HCT116 (cell line): ENCODE measurements at regions not wholly inside any gene's neighbourhood (a gene's known extent, or its start where the extent isn't known, plus 50 kb on each side); places are given as distances from the start of the nearest gene placed in this dataset.

ENCODE experiments used
- ATAC-seq: fragments of 200-7000 bp; cut with Tn5 transposase; 2 replicates; pipeline ENCODE4 v1.9.1; 2020; ENCODE audit warnings: mild to moderate bottlenecking, moderate library complexity
- BruUV-seq: library from RNA; stranded (reverse); fragments of 400-500 nt; replicated peaks from 2 replicates; lab custom pipeline; 2021; lab: Mats Ljungman, UMichigan
- CTCF ChIA-PET: fragments of 300-600 bp; sonication (Branson Sonifier 250); formaldehyde crosslinking; loops from one replicate; lab custom pipeline; 2021; ENCODE audit warnings: antibody characterized with exemption; lab: Charles Lee
- POLR2A ChIA-PET: fragments of 300-600, 350-600 bp; sonication (Branson Sonifier 250); formaldehyde crosslinking; loops from one replicate; lab custom pipeline; 2021; ENCODE audit warnings: antibody characterized with exemption; lab: Charles Lee
- RAD21 ChIA-PET, 2 experiments: fragments of 300-600 bp; sonication (Branson Sonifier 250); formaldehyde crosslinking; loops; one replicate each; lab custom pipeline; 2023; ENCODE audit warnings: low total read pairs in 2 of 2; ENCODE audit not compliant: uncharacterized antibody in 2 of 2, unreplicated experiment in 2 of 2, low non-redundant PET in 1 of 2; lab: Charles Lee
- DNase-seq: peaks from one replicate; pipeline ENCODE4 v3.0.0-alpha.2; 2010; ENCODE audit warnings: low read depth, low spot score
- H2AFZ ChIP-seq: fragments of 200-600 bp; shearing (Covaris generic), sonication (generic); 2 replicates; pipeline ENCODE4 v1.6.1; 2017; ENCODE audit warnings: low read depth, mixed run types, mixed read lengths, antibody characterized with exemption, low read length; ENCODE audit not compliant: poor library complexity, severe bottlenecking
- H3K27ac ChIP-seq: 2 replicates; pipeline ENCODE4 v1.5.1; 2012; ENCODE audit warnings: low read depth, low read length
- H3K27me3 ChIP-seq: fragments of 200-600 bp; sonication (generic); 2 replicates; pipeline ENCODE4 v1.6.1; 2016; ENCODE audit warnings: mixed run types, low read length, mixed read lengths; ENCODE audit not compliant: insufficient read depth
- H3K36me3 ChIP-seq, 2 experiments: fragments of 200-500 bp in 1 of 2; fragments of 200-600 bp in 1 of 2; sonication (Bioruptor generic) in 1 of 2; sonication (generic) in 1 of 2; 2 replicates each; pipeline versions ENCODE4 v1.5.1 to v1.6.1; 2014 to 2016; ENCODE audit warnings: low read length in 2 of 2, inconsistent platforms in 1 of 2, mixed read lengths in 1 of 2, mixed run types in 1 of 2; ENCODE audit not compliant: insufficient read depth in 2 of 2, control insufficient read depth in 1 of 2
- H3K4me1 ChIP-seq, 2 experiments: fragments of 200-600 bp in 1 of 2; sonication (generic) in 1 of 2; 2 replicates each; pipeline versions ENCODE4 v1.5.1 to v1.6.1; 2012 to 2017; ENCODE audit warnings: low read length in 2 of 2, inconsistent platforms in 1 of 2, mild to moderate bottlenecking in 1 of 2, mixed read lengths in 1 of 2, mixed run types in 1 of 2, moderate library complexity in 1 of 2; ENCODE audit not compliant: insufficient read depth in 2 of 2, control insufficient read depth in 1 of 2
- H3K4me2 ChIP-seq: fragments of 200-600 bp; sonication (generic); 2 replicates; pipeline ENCODE4 v1.6.1; 2017; ENCODE audit warnings: mixed run types, low read length, mixed read lengths
- H3K4me3 ChIP-seq, 2 experiments: fragments of 200-600 bp in 1 of 2; sonication (generic) in 1 of 2; replicated peaks in 1 of 2; 2 replicates each; pipeline ENCODE4 v1.5.1; 2011 to 2016; ENCODE audit warnings: low read length in 2 of 2, control low read depth in 1 of 2, low read depth in 1 of 2, mild to moderate bottlenecking in 1 of 2, mixed read lengths in 1 of 2, mixed run types in 1 of 2
- H3K79me2 ChIP-seq: fragments of 200-600 bp; sonication (generic); 2 replicates; pipeline ENCODE4 v1.6.1; 2017; ENCODE audit warnings: mild to moderate bottlenecking, mixed run types, low read length, moderate library complexity, mixed read lengths; ENCODE audit not compliant: insufficient read depth
- H3K9ac ChIP-seq: fragments of 200-600 bp; sonication (generic); 2 replicates; pipeline ENCODE4 v1.6.1; 2016; ENCODE audit warnings: low read length, mixed read lengths
- H3K9me2 ChIP-seq: fragments of 200-600 bp; sonication (generic), shearing (Covaris generic); 2 replicates; pipeline ENCODE4 v1.6.1; 2017; ENCODE audit warnings: mixed run types, mild to moderate bottlenecking, moderate library complexity; ENCODE audit not compliant: insufficient read depth
- H3K9me3 ChIP-seq, 2 experiments: fragments of 200-500 bp in 1 of 2; fragments of 200-600 bp in 1 of 2; sonication (Bioruptor generic) in 1 of 2; sonication (generic) in 1 of 2; 2 replicates each; pipeline ENCODE4 v1.6.1; 2014 to 2017; ENCODE audit warnings: low read length in 2 of 2, mixed read lengths in 2 of 2, inconsistent platforms in 1 of 2, low read depth in 1 of 2, mild to moderate bottlenecking in 1 of 2, mixed run types in 1 of 2, moderate library complexity in 1 of 2; ENCODE audit not compliant: control insufficient read depth in 1 of 2, insufficient read depth in 1 of 2
- H4K20me1 ChIP-seq: fragments of 200-600 bp; sonication (generic), shearing (Covaris generic); 2 replicates; pipeline ENCODE4 v1.6.1; 2017; ENCODE audit warnings: mixed run types, mild to moderate bottlenecking, moderate library complexity; ENCODE audit not compliant: insufficient read depth
- CBX3 ChIP-seq: IDR thresholded peaks from 2 replicates; pipeline ENCODE4 v1.6.1; 2012; ENCODE audit warnings: low read depth
- CEBPB ChIP-seq: IDR thresholded peaks from 2 replicates; pipeline ENCODE4 v1.6.1; 2012; ENCODE audit warnings: low read depth
- CTCF ChIP-seq, 3 experiments: fragments of 200-600 bp in 1 of 3; sonication (generic) in 1 of 3; IDR thresholded peaks in 2 of 3; conservative IDR thresholded peaks in 1 of 3; 2 replicates each; pipeline ENCODE4 v1.5.1; 2012 to 2017; ENCODE audit warnings: low read depth in 2 of 3, low read length in 2 of 3, antibody characterized with exemption in 1 of 3, borderline replicate concordance in 1 of 3, control low read depth in 1 of 3, mild to moderate bottlenecking in 1 of 3, mixed read lengths in 1 of 3, mixed run types in 1 of 3, moderate library complexity in 1 of 3; ENCODE audit not compliant: insufficient read depth in 1 of 3
- EGR1 ChIP-seq: IDR thresholded peaks from 2 replicates; pipeline ENCODE4 v1.6.1; 2012; ENCODE audit warnings: low read depth
- ELF1 ChIP-seq: IDR thresholded peaks from 2 replicates; pipeline ENCODE4 v1.6.1; 2012; ENCODE audit warnings: low read depth, borderline replicate concordance
- EZH2 ChIP-seq: fragments of 200-600 bp; sonication (generic); IDR thresholded peaks from 2 replicates; pipeline ENCODE4 v1.6.1; 2017; ENCODE audit warnings: antibody characterized with exemption, mixed run types
- EZH2phosphoT487 ChIP-seq: fragments of 200-600 bp; IDR thresholded peaks from 2 replicates; pipeline ENCODE4 v1.6.1; 2018; ENCODE audit warnings: antibody characterized with exemption, borderline replicate concordance
- FOSL1 ChIP-seq: IDR thresholded peaks from 2 replicates; pipeline ENCODE4 v1.6.1; 2012; ENCODE audit warnings: low read depth
- JUND ChIP-seq: IDR thresholded peaks from 2 replicates; pipeline ENCODE4 v1.6.1; 2012
- POLR2A ChIP-seq: IDR thresholded peaks from 2 replicates; pipeline ENCODE4 v1.7.0; 2011; ENCODE audit warnings: borderline replicate concordance; ENCODE audit not compliant: insufficient read depth, insufficient read length; ENCODE audit errors: extremely low read depth
- RAD21 ChIP-seq: IDR thresholded peaks from 2 replicates; pipeline ENCODE4 v1.6.1; 2012; ENCODE audit warnings: low read depth, mild to moderate bottlenecking
- SIN3A ChIP-seq: IDR thresholded peaks from 2 replicates; pipeline ENCODE4 v1.6.1; 2012; ENCODE audit warnings: low read depth
- SP1 ChIP-seq: IDR thresholded peaks from 2 replicates; pipeline ENCODE4 v1.6.1; 2012; ENCODE audit warnings: low read depth
- SRF ChIP-seq: IDR thresholded peaks from 2 replicates; pipeline ENCODE4 v1.6.1; 2012; ENCODE audit warnings: low read depth
- ZFX ChIP-seq: fragments of 450-650 bp; IDR thresholded peaks from 2 replicates; pipeline ENCODE4 v1.6.1; 2017
- ZNF274 ChIP-seq: fragments of 200-500 bp; sonication (Bioruptor generic); IDR thresholded peaks from 2 replicates; pipeline ENCODE4 v1.6.1; 2014; ENCODE audit warnings: mild to moderate bottlenecking, low read depth, low read length, inconsistent platforms
- intact Hi-C: fragments of 100-400 bp; cut with micrococcal nuclease; formaldehyde crosslinking; loops from 2 replicates; pipeline ENCODE4 v1.10.0; 2022
- TF ChIP-seq, protein P1 (sequence below): IDR thresholded peaks from 2 replicates; pipeline ENCODE4 v1.6.1; 2012; ENCODE audit warnings: low read depth

DNA sequence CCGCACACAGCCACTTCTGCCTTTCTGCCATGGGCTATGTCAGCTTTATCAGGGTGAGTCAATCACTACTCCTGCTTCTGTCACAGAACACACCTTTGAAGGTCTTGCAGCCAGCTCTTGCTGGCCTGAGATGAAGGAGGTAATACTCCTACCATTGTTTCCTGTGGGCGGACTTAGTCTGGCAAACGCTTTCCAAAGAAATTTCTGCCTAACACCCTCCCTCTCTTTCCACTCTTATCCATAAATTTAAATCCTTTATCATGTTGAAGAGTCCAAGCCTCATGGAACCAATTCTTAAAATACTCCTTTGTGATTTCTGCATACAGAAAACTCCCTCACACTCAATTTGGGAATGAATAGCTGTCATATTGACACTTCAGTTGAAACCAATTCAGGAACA, 633.1 kb upstream of the CHRM3 start (continued):
- TF ChIP-seq, protein P1, sequence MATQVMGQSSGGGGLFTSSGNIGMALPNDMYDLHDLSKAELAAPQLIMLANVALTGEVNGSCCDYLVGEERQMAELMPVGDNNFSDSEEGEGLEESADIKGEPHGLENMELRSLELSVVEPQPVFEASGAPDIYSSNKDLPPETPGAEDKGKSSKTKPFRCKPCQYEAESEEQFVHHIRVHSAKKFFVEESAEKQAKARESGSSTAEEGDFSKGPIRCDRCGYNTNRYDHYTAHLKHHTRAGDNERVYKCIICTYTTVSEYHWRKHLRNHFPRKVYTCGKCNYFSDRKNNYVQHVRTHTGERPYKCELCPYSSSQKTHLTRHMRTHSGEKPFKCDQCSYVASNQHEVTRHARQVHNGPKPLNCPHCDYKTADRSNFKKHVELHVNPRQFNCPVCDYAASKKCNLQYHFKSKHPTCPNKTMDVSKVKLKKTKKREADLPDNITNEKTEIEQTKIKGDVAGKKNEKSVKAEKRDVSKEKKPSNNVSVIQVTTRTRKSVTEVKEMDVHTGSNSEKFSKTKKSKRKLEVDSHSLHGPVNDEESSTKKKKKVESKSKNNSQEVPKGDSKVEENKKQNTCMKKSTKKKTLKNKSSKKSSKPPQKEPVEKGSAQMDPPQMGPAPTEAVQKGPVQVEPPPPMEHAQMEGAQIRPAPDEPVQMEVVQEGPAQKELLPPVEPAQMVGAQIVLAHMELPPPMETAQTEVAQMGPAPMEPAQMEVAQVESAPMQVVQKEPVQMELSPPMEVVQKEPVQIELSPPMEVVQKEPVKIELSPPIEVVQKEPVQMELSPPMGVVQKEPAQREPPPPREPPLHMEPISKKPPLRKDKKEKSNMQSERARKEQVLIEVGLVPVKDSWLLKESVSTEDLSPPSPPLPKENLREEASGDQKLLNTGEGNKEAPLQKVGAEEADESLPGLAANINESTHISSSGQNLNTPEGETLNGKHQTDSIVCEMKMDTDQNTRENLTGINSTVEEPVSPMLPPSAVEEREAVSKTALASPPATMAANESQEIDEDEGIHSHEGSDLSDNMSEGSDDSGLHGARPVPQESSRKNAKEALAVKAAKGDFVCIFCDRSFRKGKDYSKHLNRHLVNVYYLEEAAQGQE = no peak
- no peak for TF ChIP-seq ZFX

DNA sequence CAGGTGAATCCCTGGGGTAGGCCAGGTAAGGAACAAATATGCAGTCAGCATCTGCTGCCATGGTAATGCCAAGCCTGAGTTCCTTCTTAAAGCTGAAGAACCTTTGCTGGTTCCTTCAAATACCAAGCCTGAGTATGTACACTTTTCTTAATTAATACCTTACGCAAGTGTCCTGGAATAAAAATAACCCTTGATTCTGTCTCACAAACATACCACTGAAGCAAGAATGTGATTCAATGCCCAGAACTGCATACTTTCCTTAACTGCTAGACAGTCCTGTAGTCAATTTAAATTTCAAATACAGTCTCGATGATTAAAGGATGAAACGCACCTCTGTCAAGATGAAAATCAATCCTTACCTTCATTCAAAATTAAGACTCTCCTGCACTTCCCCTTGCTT, 634.0 kb upstream of the CHRM3 start:
- H3K4me1 ChIP-seq = no peaks in the 10 kb centered on the region
- no peaks in the 10 kb centered on the region for H3K27me3 ChIP-seq
- no peak overlapping the region for H3K4me2 ChIP-seq
- intact Hi-C loops = no loop called here
- CTCF ChIA-PET = no interaction called here
- no TSS peak for BruUV-seq
- H3K4me3 ChIP-seq = no peak overlapping the region
- POLR2A ChIA-PET = no interaction called here
- no peak overlapping the region for H2AFZ ChIP-seq
- no peak for DNase-seq
- no peaks in the 10 kb centered on the region for H4K20me1 ChIP-seq
- TF ChIP-seq POLR2A (no peak), RAD21 (no peak), ELF1 (no peak), SIN3A (no peak), JUND (no peak), CTCF (IDR thresholded peaks at IDR 0.05 in 2 of 3, conservative IDR thresholded peaks at IDR 0.05 in 1 of 3; ENCODE audit: borderline replicate concordance in 1 of 3, insufficient read depth in 1 of 3, low read depth in 2 of 3, low read length in 2 of 3) (no peak), FOSL1 (no peak), CBX3 (no peak), EGR1 (no peak), EZH2 (no peak), ZNF274 (no peak), SRF (no peak), EZH2phosphoT487 (no peak), CEBPB (no peak), SP1 (no peak)
- TF ChIP-seq, protein P1 = no peak
- TF ChIP-seq, all 23 proteins: peak for 0
- Histone ChIP-seq H3K9me2 (no peaks in the 10 kb centered on the region), H3K9me3 (peaks cover 8% of the 10 kb centered on the region in 2 experiments; a peak in 2 of 4 replicates), H3K27ac (no peak overlapping the region), H3K79me2 (no peaks in the 10 kb centered on the region), H3K9ac (no peak overlapping the region), H3K36me3 (no peaks in the 10 kb centered on the region)
- ATAC-seq = no peak
- RAD21 ChIA-PET = no interaction called here
